ENCODE measurements at regions not wholly inside any gene's neighbourhood (a gene's known extent, or its start where the extent isn't known, plus 50 kb on each side); places are given as distances from the start of the nearest gene placed in this dataset.
"Not testable (repeated sequence)": the region's sequence is repeated elsewhere in the genome, so short reads cannot be mapped to it uniquely, and the experiment has no call there.

- H3K27ac ChIP-seq: peak overlapping the region; percentile 5; the same call in 1 of the 2 replicates
- TF ChIP-seq CTCF (conservative IDR thresholded peaks at IDR 0.05): peak; percentile 57
Observed at GRCh38 chr11:13183094-13183825, 94.3 kb upstream of the BMAL1 start.

GRCh38 chr11:13183826-13184196 is 93.8 kb upstream of the BMAL1 start:
- no peak overlapping the region for H3K27ac ChIP-seq
- TF ChIP-seq CTCF (conservative IDR thresholded peaks at IDR 0.05): no peak; the same call in 1 of the 2 replicates

GRCh38 chr11:13184295-13184794 is 93.2 kb upstream of the BMAL1 start:
- no peak for TF ChIP-seq CTCF (conservative IDR thresholded peaks at IDR 0.05)
- no peak overlapping the region for H3K27ac ChIP-seq

- no peak for TF ChIP-seq CTCF (conservative IDR thresholded peaks at IDR 0.05)
Observed at GRCh38 chr11:13188179-13188578, 89.4 kb upstream of the BMAL1 start.

GRCh38 chr11:13189561-13190426 is 87.8 kb upstream of the BMAL1 start:
- H3K27ac ChIP-seq: no peak overlapping the region
- TF ChIP-seq CTCF (conservative IDR thresholded peaks at IDR 0.05): no peak

More at GRCh38 chr11:13188179-13188578, 89.4 kb upstream of the BMAL1 start:
- H3K27ac ChIP-seq: no peak overlapping the region

- H3K27ac ChIP-seq: no peak overlapping the region
- no peak for TF ChIP-seq CTCF (conservative IDR thresholded peaks at IDR 0.05)
Observed at GRCh38 chr11:13193613-13194012, 84.0 kb upstream of the BMAL1 start.

- not testable (repeated sequence) for H3K27ac ChIP-seq
Observed at GRCh38 chr11:13197374-13197773, 80.2 kb upstream of the BMAL1 start.

All from VCaP (cell line).